SW480 (cell line): ENCODE measurements at regions not wholly inside any gene's neighbourhood (a gene's known extent, or its start where the extent isn't known, plus 50 kb on each side); places are given as distances from the start of the nearest gene placed in this dataset.
A peak's percentile ranks its signal among the peaks of the same experiment; 100 is the strongest.
"Not testable (repeated sequence)": the region's sequence is repeated elsewhere in the genome, so short reads cannot be mapped to it uniquely, and the experiment has no call there.

ENCODE experiments used
- DNase-seq: peaks from one replicate; pipeline ENCODE4 v3.0.0-alpha.2; 2016; ENCODE audit warnings: low spot score

- no peak for DNase-seq
Observed at GRCh38 chr7:156014808-156015207, 202.5 kb upstream of the SHH start.

DNA sequence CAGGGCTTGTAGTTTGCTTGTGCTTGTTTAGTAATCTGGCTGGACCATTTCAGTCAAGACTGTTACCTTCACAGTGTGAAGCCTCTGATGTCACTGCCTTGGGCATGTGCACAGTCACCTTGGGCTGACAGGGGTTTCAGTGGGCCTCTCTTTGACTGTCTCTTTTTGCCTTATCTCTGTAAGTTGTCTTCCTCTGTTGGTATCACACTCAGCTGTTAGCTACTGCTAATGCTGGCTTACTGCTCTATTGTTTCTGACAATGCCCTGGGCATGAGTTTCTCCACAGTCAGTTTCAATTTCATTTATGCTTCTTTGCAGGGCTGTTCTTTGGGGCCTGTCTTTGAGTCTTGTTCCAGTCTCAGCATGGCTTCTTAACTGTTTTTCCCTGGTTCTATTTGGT lies 201.9 kb upstream of the SHH start:
- DNase-seq = no peak

GRCh38 chr7:156012412-156012811 lies 200.1 kb upstream of the SHH start:
- DNase-seq = no peak

GRCh38 chr7:156009569-156009968 lies 197.3 kb upstream of the SHH start:
- no peak for DNase-seq

- not testable (repeated sequence) for DNase-seq
Observed at GRCh38 chr7:156006876-156007275, 194.6 kb upstream of the SHH start.

DNA sequence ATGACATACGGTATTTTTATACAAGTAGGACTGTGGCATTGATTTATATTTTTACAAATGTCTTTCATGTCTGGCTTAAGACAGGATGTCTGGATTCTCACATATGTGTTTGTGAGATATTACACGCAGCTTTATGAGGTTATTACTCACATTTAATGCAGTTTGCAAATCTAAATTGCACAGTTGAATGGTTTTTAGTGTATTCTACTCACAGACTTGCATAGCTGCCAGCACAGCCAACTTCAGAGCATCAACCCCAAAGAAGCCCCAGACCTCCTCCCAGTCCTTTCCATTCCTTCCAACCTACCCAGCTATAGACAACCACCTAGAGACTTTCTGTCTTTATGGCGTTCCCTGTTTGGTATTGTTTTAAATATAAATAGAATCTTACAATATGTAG lies 193.8 kb upstream of the SHH start:
- no peak for DNase-seq

- DNase-seq = no peak
Observed at GRCh38 chr7:156005202-156005691, 193.0 kb upstream of the SHH start.

- no peak for DNase-seq
Observed at GRCh38 chr7:156004265-156005201, 192.3 kb upstream of the SHH start.

- no peak for DNase-seq
Observed at GRCh38 chr7:156003220-156004162, 191.2 kb upstream of the SHH start.

DNA sequence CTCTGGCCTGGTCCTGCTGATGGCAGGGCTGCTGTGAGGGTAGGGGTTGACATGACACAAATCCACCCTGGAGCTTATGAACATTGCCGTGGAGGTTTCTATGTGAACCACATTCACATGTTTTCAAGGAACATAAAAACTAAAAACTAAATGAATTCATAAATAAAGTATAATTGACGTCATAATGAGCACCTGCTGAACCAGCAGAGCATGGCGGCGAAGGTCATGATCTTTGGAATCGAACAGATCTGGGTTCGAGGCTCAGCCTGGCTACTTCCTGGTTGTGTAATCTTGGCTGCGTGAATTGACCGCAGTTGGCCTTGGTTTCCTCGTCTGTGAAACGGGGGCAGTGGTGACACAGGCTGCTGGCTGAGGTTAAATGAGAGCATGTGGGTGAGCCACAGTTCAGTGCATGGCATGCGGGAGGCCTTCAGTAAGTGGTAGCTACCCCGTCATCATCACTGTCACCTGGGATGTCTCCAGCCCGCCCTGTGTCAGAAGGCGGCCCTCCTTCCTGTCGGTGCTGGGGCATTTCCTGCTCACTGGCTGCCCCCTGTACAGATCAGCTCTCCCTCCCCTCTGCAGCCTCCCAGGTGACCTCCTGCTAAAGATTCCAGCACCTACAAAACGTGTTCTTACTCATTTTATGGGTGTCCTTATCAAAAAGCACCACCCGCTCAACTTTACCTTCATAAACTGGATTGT lies 190.3 kb upstream of the SHH start:
- DNase-seq = no peak

- no peak for DNase-seq
Observed at GRCh38 chr7:156001496-156002260, 189.4 kb upstream of the SHH start.

DNA sequence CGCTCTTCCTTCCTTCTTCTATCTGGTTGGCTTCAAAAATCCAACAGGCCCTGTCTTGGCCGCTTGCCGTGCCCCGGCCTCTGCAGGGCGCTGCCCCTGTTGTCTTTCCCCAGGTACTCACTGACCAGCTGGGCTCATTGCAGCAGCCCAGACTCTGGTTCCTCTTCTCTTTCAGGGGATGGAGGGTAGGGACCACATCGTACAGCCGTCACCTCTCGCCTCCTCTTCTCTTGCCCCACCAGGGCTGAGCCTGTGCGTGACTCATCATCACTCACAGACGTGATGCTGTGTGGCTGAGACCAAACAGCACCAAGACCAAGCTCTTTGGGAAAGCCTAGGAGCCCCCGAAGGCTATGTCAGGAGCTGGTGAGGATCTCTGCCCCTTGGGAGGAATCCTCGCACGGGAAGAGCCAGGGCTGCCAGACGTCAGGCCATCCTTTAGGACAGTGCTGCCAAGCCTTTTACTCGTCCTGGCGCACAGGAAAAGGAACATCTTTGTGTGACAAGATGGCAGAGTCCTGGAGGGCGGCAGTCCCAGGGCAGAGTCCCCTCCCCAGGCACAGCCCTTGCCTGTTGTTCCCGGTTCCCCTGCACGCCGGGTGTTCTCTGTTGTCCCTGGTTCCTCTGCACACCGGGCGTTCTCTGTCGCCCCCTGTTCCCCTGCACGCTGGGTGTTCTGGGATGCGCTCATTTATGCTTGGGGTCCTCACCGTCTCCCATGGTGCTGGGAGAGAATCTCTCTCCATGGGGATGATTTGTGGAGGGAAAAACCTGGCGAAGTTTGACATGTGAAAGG lies 188.5 kb upstream of the SHH start:
- DNase-seq = no peak

DNA sequence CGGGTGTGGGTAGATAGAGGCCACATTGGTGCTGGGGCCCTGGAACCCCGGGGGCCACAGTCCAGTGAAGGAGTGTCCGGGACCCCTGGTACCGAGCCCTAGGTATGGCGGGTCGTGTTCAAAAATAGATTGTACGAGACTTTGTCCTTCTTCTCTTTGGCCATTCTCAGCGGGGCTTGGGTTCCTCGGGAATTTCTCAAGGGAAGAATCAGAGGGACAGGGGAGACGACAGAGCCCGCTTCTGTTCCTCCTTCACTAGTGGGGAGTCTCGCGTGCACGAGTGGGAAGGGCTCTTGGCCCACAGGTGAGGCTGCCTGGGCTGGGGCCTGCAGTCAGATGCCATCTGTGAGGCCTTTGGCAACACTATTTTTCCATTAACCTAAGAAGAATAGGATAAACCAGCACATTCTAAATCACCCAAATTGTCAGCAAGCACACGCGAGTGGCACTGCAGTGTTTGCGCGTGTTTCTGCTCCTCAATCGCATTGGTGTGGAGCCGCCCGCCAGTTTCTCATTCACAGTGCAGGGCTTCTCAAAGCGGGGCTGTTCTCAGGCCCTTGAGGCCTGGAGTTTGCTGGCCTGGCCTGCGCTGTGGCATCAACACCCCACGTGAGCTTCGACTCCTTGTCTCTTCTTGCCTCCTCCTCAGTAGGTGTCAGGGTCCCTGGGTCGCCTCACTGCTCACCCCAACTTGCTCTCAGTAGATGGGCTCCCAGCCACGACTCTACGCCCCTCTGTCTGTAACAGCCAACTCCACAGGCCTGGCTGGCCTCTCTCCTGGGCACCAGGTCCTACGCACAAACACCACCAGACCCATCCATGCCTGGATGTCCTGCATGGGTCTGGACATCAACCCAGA lies 187.6 kb upstream of the SHH start:
- no peak for DNase-seq

DNA sequence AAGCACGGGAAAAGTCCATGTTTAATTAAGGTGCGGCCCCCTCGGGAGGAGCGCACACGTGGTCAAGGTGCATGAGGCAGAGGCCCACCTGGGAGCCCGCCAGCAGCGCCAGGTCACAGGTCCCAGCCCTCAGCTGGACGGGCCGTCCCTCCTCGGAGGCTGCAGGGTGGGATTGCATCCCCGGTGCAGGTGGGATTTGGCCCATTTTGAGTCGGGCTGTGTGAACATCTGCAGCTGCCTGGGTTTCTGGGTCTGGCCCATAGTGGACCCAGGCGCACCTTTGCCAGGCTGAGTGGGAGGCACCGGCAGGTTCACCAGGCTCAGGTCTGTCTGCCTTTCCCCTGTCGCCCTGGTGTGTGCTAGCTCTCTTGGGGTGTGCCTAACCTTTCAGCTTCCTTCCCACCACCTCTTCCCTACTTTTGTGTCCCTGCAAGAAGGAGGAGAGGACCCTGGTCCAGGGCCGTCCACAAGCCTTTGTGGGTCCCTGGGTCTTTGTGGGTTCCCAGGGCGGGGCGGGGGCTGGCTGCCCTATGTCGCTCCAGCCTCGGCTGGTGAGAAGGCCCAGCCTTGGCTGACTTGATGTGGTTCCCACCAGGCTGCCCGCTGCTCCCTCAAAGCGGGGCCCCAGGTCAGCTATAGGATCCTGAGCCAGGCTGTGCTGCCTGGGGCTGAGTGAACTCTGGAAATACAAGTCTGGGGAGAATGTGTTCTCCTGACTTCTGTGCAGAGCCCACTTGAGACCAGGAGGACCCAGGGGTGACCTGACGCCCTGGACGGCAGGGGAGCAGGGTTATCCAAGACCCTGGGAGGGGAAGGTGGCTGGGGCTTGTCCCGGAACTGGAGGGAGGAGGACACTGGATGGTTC lies 186.7 kb upstream of the SHH start:
- DNase-seq = no peak

- DNase-seq = peak; percentile 59
Observed at GRCh38 chr7:155998328-155998691, 186.0 kb upstream of the SHH start.

- DNase-seq = peak; percentile 7
Observed at GRCh38 chr7:155997431-155998327, 185.4 kb upstream of the SHH start.

DNA sequence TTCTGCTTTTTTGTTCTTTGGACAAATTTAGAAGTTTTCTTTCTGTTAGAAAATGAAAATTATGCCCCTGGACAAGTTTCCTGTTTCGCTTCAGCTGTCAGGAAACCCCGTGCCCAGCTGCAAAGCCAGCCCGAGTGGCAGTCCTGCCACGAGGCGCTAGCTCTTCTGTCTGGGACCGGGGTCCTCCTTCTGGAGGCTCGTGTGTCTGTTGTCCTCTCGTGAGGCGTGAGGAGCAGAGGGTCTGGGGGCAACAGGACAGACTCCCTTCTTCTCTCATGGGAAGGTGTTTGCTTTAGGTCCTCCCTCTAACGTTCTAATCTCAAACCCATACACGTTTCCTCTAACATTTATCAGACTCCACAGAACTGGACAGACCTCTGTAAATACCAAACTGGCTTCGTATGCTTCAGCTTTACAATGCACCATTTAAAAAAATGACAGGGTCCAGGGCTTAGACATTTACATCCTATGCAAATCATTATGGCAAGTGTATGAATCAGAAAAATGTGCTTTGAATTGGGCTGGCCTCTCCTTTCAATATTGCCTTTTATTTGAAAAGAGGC lies 184.5 kb upstream of the SHH start:
- no peak for DNase-seq
